ENCODE measurements at regions not wholly inside any gene's neighbourhood (a gene's known extent, or its start where the extent isn't known, plus 50 kb on each side); places are given as distances from the start of the nearest gene placed in this dataset.

GRCh38 chr1:60430375-60430774, 356.8 kb upstream of the C1orf87 start:
- no peak for TF ChIP-seq ZFX (IDR thresholded peaks at IDR 0.05; ENCODE audit: borderline replicate concordance)
- no peak overlapping the region for H3K27ac ChIP-seq

- peak overlapping the region; percentile 39 for H3K27ac ChIP-seq
- TF ChIP-seq ZFX (IDR thresholded peaks at IDR 0.05; ENCODE audit: borderline replicate concordance) (no peak), CTCF (IDR thresholded peaks at IDR 0.05) (no peak)
Observed at GRCh38 chr1:60428127-60428526, 354.6 kb upstream of the C1orf87 start.

GRCh38 chr1:60427701-60428100, 354.1 kb upstream of the C1orf87 start:
- TF ChIP-seq CTCF (IDR thresholded peaks at IDR 0.05) (no peak), ZFX (IDR thresholded peaks at IDR 0.05; ENCODE audit: borderline replicate concordance) (no peak)
- peak overlapping the region; percentile 39 for H3K27ac ChIP-seq

GRCh38 chr1:60427194-60427593, 353.6 kb upstream of the C1orf87 start:
- TF ChIP-seq ZFX (IDR thresholded peaks at IDR 0.05; ENCODE audit: borderline replicate concordance) (no peak), CTCF (IDR thresholded peaks at IDR 0.05) (no peak)
- H3K27ac ChIP-seq, result no peak overlapping the region

GRCh38 chr1:60425528-60425927, 352.0 kb upstream of the C1orf87 start:
- TF ChIP-seq ZFX (IDR thresholded peaks at IDR 0.05; ENCODE audit: borderline replicate concordance), result no peak
- peak; percentile 64 for TF ChIP-seq CTCF (IDR thresholded peaks at IDR 0.05)
- H3K27ac ChIP-seq, result no peak overlapping the region

GRCh38 chr1:60423146-60423780, 349.7 kb upstream of the C1orf87 start:
- TF ChIP-seq CTCF (IDR thresholded peaks at IDR 0.05), result no peak
- TF ChIP-seq ZFX (IDR thresholded peaks at IDR 0.05; ENCODE audit: borderline replicate concordance), result no peak
- no peak overlapping the region for H3K27ac ChIP-seq

- no peak overlapping the region for H3K27ac ChIP-seq
- TF ChIP-seq CTCF (IDR thresholded peaks at IDR 0.05) (no peak), ZFX (IDR thresholded peaks at IDR 0.05; ENCODE audit: borderline replicate concordance) (no peak)
Observed at GRCh38 chr1:60421965-60422364, 348.4 kb upstream of the C1orf87 start.

- no peak overlapping the region for H3K27ac ChIP-seq
- no peak for TF ChIP-seq CTCF (IDR thresholded peaks at IDR 0.05)
- TF ChIP-seq ZFX (IDR thresholded peaks at IDR 0.05; ENCODE audit: borderline replicate concordance), result no peak
Observed at GRCh38 chr1:60419023-60419422, 345.5 kb upstream of the C1orf87 start.
